HCT116 (cell line): ENCODE measurements at regions not wholly inside any gene's neighbourhood (a gene's known extent, or its start where the extent isn't known, plus 50 kb on each side); places are given as distances from the start of the nearest gene placed in this dataset.

Source experiments
- ATAC-seq: fragments of 200-7000 bp; cut with Tn5 transposase; 2 replicates; pipeline ENCODE4 v1.9.1; 2020; ENCODE audit warnings: mild to moderate bottlenecking, moderate library complexity
- BruUV-seq: library from RNA; stranded (reverse); fragments of 400-500 nt; replicated peaks from 2 replicates; lab custom pipeline; 2021; lab: Mats Ljungman, UMichigan
- CTCF ChIA-PET: fragments of 300-600 bp; sonication (Branson Sonifier 250); formaldehyde crosslinking; loops from one replicate; lab custom pipeline; 2021; ENCODE audit warnings: antibody characterized with exemption; lab: Charles Lee
- POLR2A ChIA-PET: fragments of 300-600, 350-600 bp; sonication (Branson Sonifier 250); formaldehyde crosslinking; loops from one replicate; lab custom pipeline; 2021; ENCODE audit warnings: antibody characterized with exemption; lab: Charles Lee
- RAD21 ChIA-PET, 2 experiments: fragments of 300-600 bp; sonication (Branson Sonifier 250); formaldehyde crosslinking; loops; one replicate each; lab custom pipeline; 2023; ENCODE audit warnings: low total read pairs in 2 of 2; ENCODE audit not compliant: uncharacterized antibody in 2 of 2, unreplicated experiment in 2 of 2, low non-redundant PET in 1 of 2; lab: Charles Lee
- DNase-seq: peaks from one replicate; pipeline ENCODE4 v3.0.0-alpha.2; 2010; ENCODE audit warnings: low read depth, low spot score
- H2AFZ ChIP-seq: fragments of 200-600 bp; shearing (Covaris generic), sonication (generic); 2 replicates; pipeline ENCODE4 v1.6.1; 2017; ENCODE audit warnings: low read depth, mixed run types, mixed read lengths, antibody characterized with exemption, low read length; ENCODE audit not compliant: poor library complexity, severe bottlenecking
- H3K27ac ChIP-seq: 2 replicates; pipeline ENCODE4 v1.5.1; 2012; ENCODE audit warnings: low read depth, low read length
- H3K27me3 ChIP-seq: fragments of 200-600 bp; sonication (generic); 2 replicates; pipeline ENCODE4 v1.6.1; 2016; ENCODE audit warnings: mixed run types, low read length, mixed read lengths; ENCODE audit not compliant: insufficient read depth
- H3K36me3 ChIP-seq, 2 experiments: fragments of 200-500 bp in 1 of 2; fragments of 200-600 bp in 1 of 2; sonication (Bioruptor generic) in 1 of 2; sonication (generic) in 1 of 2; 2 replicates each; pipeline versions ENCODE4 v1.5.1 to v1.6.1; 2014 to 2016; ENCODE audit warnings: low read length in 2 of 2, inconsistent platforms in 1 of 2, mixed read lengths in 1 of 2, mixed run types in 1 of 2; ENCODE audit not compliant: insufficient read depth in 2 of 2, control insufficient read depth in 1 of 2
- H3K4me1 ChIP-seq, 2 experiments: fragments of 200-600 bp in 1 of 2; sonication (generic) in 1 of 2; 2 replicates each; pipeline versions ENCODE4 v1.5.1 to v1.6.1; 2012 to 2017; ENCODE audit warnings: low read length in 2 of 2, inconsistent platforms in 1 of 2, mild to moderate bottlenecking in 1 of 2, mixed read lengths in 1 of 2, mixed run types in 1 of 2, moderate library complexity in 1 of 2; ENCODE audit not compliant: insufficient read depth in 2 of 2, control insufficient read depth in 1 of 2
- H3K4me2 ChIP-seq: fragments of 200-600 bp; sonication (generic); 2 replicates; pipeline ENCODE4 v1.6.1; 2017; ENCODE audit warnings: mixed run types, low read length, mixed read lengths
- H3K4me3 ChIP-seq, 2 experiments: fragments of 200-600 bp in 1 of 2; sonication (generic) in 1 of 2; replicated peaks in 1 of 2; 2 replicates each; pipeline ENCODE4 v1.5.1; 2011 to 2016; ENCODE audit warnings: low read length in 2 of 2, control low read depth in 1 of 2, low read depth in 1 of 2, mild to moderate bottlenecking in 1 of 2, mixed read lengths in 1 of 2, mixed run types in 1 of 2
- H3K79me2 ChIP-seq: fragments of 200-600 bp; sonication (generic); 2 replicates; pipeline ENCODE4 v1.6.1; 2017; ENCODE audit warnings: mild to moderate bottlenecking, mixed run types, low read length, moderate library complexity, mixed read lengths; ENCODE audit not compliant: insufficient read depth
- H3K9ac ChIP-seq: fragments of 200-600 bp; sonication (generic); 2 replicates; pipeline ENCODE4 v1.6.1; 2016; ENCODE audit warnings: low read length, mixed read lengths
- H3K9me2 ChIP-seq: fragments of 200-600 bp; sonication (generic), shearing (Covaris generic); 2 replicates; pipeline ENCODE4 v1.6.1; 2017; ENCODE audit warnings: mixed run types, mild to moderate bottlenecking, moderate library complexity; ENCODE audit not compliant: insufficient read depth
- H3K9me3 ChIP-seq, 2 experiments: fragments of 200-500 bp in 1 of 2; fragments of 200-600 bp in 1 of 2; sonication (Bioruptor generic) in 1 of 2; sonication (generic) in 1 of 2; 2 replicates each; pipeline ENCODE4 v1.6.1; 2014 to 2017; ENCODE audit warnings: low read length in 2 of 2, mixed read lengths in 2 of 2, inconsistent platforms in 1 of 2, low read depth in 1 of 2, mild to moderate bottlenecking in 1 of 2, mixed run types in 1 of 2, moderate library complexity in 1 of 2; ENCODE audit not compliant: control insufficient read depth in 1 of 2, insufficient read depth in 1 of 2
- H4K20me1 ChIP-seq: fragments of 200-600 bp; sonication (generic), shearing (Covaris generic); 2 replicates; pipeline ENCODE4 v1.6.1; 2017; ENCODE audit warnings: mixed run types, mild to moderate bottlenecking, moderate library complexity; ENCODE audit not compliant: insufficient read depth
- CBX3 ChIP-seq: IDR thresholded peaks from 2 replicates; pipeline ENCODE4 v1.6.1; 2012; ENCODE audit warnings: low read depth
- JUND ChIP-seq: IDR thresholded peaks from 2 replicates; pipeline ENCODE4 v1.6.1; 2012
- POLR2A ChIP-seq: IDR thresholded peaks from 2 replicates; pipeline ENCODE4 v1.7.0; 2011; ENCODE audit warnings: borderline replicate concordance; ENCODE audit not compliant: insufficient read depth, insufficient read length; ENCODE audit errors: extremely low read depth
- POLR2AphosphoS5 ChIP-seq: IDR thresholded peaks from 2 replicates; pipeline ENCODE4 v1.6.1; 2011; ENCODE audit warnings: mild to moderate bottlenecking, low read depth, low read length, moderate library complexity
- SIN3A ChIP-seq: IDR thresholded peaks from 2 replicates; pipeline ENCODE4 v1.6.1; 2012; ENCODE audit warnings: low read depth
- SP1 ChIP-seq: IDR thresholded peaks from 2 replicates; pipeline ENCODE4 v1.6.1; 2012; ENCODE audit warnings: low read depth
- SRF ChIP-seq: IDR thresholded peaks from 2 replicates; pipeline ENCODE4 v1.6.1; 2012; ENCODE audit warnings: low read depth
- YY1 ChIP-seq: IDR thresholded peaks from 2 replicates; pipeline ENCODE4 v1.6.1; 2011; ENCODE audit warnings: low read length, low read depth, moderate library complexity, mild to moderate bottlenecking; ENCODE audit not compliant: insufficient replicate concordance; ENCODE audit errors: extremely low read depth
- ZFX ChIP-seq: fragments of 450-650 bp; IDR thresholded peaks from 2 replicates; pipeline ENCODE4 v1.6.1; 2017
- ZNF274 ChIP-seq: fragments of 200-500 bp; sonication (Bioruptor generic); IDR thresholded peaks from 2 replicates; pipeline ENCODE4 v1.6.1; 2014; ENCODE audit warnings: mild to moderate bottlenecking, low read depth, low read length, inconsistent platforms
- intact Hi-C: fragments of 100-400 bp; cut with micrococcal nuclease; formaldehyde crosslinking; loops from 2 replicates; pipeline ENCODE4 v1.10.0; 2022
- TF ChIP-seq, protein P1 (sequence below): IDR thresholded peaks from 2 replicates; pipeline ENCODE4 v1.6.1; 2012; ENCODE audit warnings: low read depth

DNA sequence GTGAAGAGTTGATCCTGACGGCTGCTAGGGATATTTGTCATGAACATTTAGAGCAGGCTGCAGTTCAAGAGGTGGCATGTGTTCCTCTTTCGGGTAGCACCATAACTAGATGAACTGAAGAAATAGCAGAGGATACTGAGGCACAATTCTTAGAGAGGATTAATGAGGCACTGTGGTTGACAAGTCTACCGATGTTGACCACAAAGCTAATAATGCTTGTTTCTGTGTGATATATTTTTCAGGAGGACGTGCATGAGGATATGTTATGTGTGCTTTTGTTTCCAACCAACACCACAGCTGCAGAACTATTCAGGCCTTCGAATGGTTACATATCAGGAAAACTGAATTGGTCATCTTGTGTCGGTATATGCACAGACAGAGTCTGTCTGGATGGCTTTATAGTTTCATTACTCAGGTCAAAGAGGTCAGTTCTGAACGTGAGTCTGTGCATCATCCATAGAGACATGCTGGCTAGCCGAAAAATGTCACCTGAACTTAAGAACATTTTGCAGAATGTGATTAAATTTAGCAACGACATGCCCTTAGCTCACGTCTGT is 210.1 kb upstream of the IRS2 start:
- Histone ChIP-seq H3K4me1 (peaks cover 0 to 1% of the 10 kb centered on the region in 2 experiments; a peak in 2 of 4 replicates), H3K9me2 (no peaks in the 10 kb centered on the region), H2AFZ (no peak overlapping the region), H4K20me1 (no peaks in the 10 kb centered on the region), H3K4me2 (no peak overlapping the region), H3K4me3 (no peak overlapping the region), H3K79me2 (no peaks in the 10 kb centered on the region), H3K36me3 (no peaks in the 10 kb centered on the region), H3K27me3 (no peaks in the 10 kb centered on the region), H3K9me3 (no peaks in the 10 kb centered on the region), H3K27ac (no peak overlapping the region), H3K9ac (no peak overlapping the region)
- DNase-seq, result no peak
- POLR2A ChIA-PET, result no interaction called here
- BruUV-seq, result no TSS peak
- intact Hi-C loops, result no loop called here
- no peak for ATAC-seq
- CTCF ChIA-PET, result no interaction called here
- TF ChIP-seq SRF (no peak), POLR2A (no peak), SIN3A (no peak)
- RAD21 ChIA-PET, result no interaction called here

DNA sequence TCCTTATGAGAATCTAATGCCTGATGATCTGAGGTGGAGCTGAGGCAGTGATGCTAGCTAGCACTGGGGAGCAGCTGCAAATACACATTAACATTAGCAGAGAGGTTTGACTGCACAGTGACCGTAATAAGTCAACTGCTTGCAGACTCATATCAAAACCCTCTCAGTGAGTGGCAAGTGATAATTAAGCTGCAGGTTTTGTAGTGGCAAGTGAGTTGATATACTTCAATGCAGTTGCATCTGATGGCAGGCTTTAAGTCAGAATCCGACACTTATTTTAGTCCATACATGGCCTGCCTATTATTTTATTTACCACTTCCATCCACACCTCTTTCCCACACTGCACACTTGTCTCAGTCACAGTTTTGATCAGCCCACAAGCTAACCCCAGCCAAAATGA is 209.2 kb upstream of the IRS2 start:
- Histone ChIP-seq H3K4me3 (no peak overlapping the region), H3K9me2 (no peaks in the 10 kb centered on the region), H2AFZ (no peak overlapping the region), H3K27me3 (no peaks in the 10 kb centered on the region), H3K9ac (no peak overlapping the region), H4K20me1 (no peaks in the 10 kb centered on the region), H3K4me1 (peaks cover 0 to under 1% of the 10 kb centered on the region in 2 experiments; a peak in 1 of 4 replicates), H3K27ac (no peak overlapping the region), H3K4me2 (no peak overlapping the region), H3K79me2 (no peaks in the 10 kb centered on the region), H3K36me3 (no peaks in the 10 kb centered on the region), H3K9me3 (no peaks in the 10 kb centered on the region)
- intact Hi-C loops, result no loop called here
- no peak for DNase-seq
- TF ChIP-seq ZNF274 (no peak), POLR2A (no peak), YY1 (no peak), ZFX (no peak), CBX3 (no peak), POLR2AphosphoS5 (no peak), SP1 (no peak), JUND (no peak), SRF (no peak)
- TF ChIP-seq, protein P1, sequence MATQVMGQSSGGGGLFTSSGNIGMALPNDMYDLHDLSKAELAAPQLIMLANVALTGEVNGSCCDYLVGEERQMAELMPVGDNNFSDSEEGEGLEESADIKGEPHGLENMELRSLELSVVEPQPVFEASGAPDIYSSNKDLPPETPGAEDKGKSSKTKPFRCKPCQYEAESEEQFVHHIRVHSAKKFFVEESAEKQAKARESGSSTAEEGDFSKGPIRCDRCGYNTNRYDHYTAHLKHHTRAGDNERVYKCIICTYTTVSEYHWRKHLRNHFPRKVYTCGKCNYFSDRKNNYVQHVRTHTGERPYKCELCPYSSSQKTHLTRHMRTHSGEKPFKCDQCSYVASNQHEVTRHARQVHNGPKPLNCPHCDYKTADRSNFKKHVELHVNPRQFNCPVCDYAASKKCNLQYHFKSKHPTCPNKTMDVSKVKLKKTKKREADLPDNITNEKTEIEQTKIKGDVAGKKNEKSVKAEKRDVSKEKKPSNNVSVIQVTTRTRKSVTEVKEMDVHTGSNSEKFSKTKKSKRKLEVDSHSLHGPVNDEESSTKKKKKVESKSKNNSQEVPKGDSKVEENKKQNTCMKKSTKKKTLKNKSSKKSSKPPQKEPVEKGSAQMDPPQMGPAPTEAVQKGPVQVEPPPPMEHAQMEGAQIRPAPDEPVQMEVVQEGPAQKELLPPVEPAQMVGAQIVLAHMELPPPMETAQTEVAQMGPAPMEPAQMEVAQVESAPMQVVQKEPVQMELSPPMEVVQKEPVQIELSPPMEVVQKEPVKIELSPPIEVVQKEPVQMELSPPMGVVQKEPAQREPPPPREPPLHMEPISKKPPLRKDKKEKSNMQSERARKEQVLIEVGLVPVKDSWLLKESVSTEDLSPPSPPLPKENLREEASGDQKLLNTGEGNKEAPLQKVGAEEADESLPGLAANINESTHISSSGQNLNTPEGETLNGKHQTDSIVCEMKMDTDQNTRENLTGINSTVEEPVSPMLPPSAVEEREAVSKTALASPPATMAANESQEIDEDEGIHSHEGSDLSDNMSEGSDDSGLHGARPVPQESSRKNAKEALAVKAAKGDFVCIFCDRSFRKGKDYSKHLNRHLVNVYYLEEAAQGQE, result no peak
- POLR2A ChIA-PET, result no interaction called here
- CTCF ChIA-PET, result no interaction called here
- RAD21 ChIA-PET, result no interaction called here
- no TSS peak for BruUV-seq
- no peak for ATAC-seq
